Left ventricle myocardium inferior (tissue), 1 donor: ENCODE measurements at regions not wholly inside any gene's neighbourhood (a gene's known extent, or its start where the extent isn't known, plus 50 kb on each side); places are given as distances from the start of the nearest gene placed in this dataset.

Source experiments
- DNase-seq: peaks from one replicate; pipeline ENCODE4 v3.0.0-alpha.2; 2020
- H3K27ac ChIP-seq: fragments of 200-600 bp; replicated peaks from 2 replicates; pipeline ENCODE4 v1.8.0; 2021
- H3K27me3 ChIP-seq: fragments of 200-600 bp; 2 replicates; pipeline ENCODE4 v1.8.0; 2021; ENCODE audit warnings: low read depth
- H3K36me3 ChIP-seq: fragments of 200-600 bp; 2 replicates; pipeline ENCODE4 v1.8.0; 2021
- H3K4me1 ChIP-seq: fragments of 200-600 bp; 2 replicates; pipeline ENCODE4 v1.8.0; 2021
- H3K4me3 ChIP-seq: fragments of 200-600 bp; 2 replicates; pipeline ENCODE4 v1.8.0; 2021; ENCODE audit warnings: mild to moderate bottlenecking, moderate library complexity
- H3K9me3 ChIP-seq: fragments of 200-600 bp; replicated peaks from 2 replicates; pipeline ENCODE4 v1.8.0; 2021
- CTCF ChIP-seq: fragments of 200-600 bp; IDR thresholded peaks from 2 replicates; pipeline ENCODE4 v1.8.0; 2021; ENCODE audit warnings: antibody characterized with exemption, mild to moderate bottlenecking, borderline replicate concordance
- intact Hi-C: fragments of 100-400 bp; cut with micrococcal nuclease; formaldehyde crosslinking; loops from one replicate; pipeline ENCODE4 v1.11.0; 2022
- donor health status: DM: no; HTN: yes; CAD: no; lungs with severe emphysema.

- no peak for TF ChIP-seq CTCF
- no peak for DNase-seq
- intact Hi-C loops, result no loop called here
- Histone ChIP-seq H3K4me3 (no peak overlapping the region), H3K27ac (no peak overlapping the region), H3K36me3 (no peaks in the 10 kb centered on the region), H3K9me3 (no peaks in the 10 kb centered on the region), H3K27me3 (no peaks in the 10 kb centered on the region), H3K4me1 (no peaks in the 10 kb centered on the region)
Measured at GRCh38 chr12:72723732-72724131, 451.6 kb downstream of the TRHDE start.

- TF ChIP-seq CTCF, result no peak
- intact Hi-C loops, result no loop called here
- no peak overlapping the region for H3K27ac ChIP-seq
- H3K9me3 ChIP-seq, result no peaks in the 10 kb centered on the region
- no peaks in the 10 kb centered on the region for H3K36me3 ChIP-seq
- no peak for DNase-seq
- no peaks in the 10 kb centered on the region for H3K4me1 ChIP-seq
- no peaks in the 10 kb centered on the region for H3K27me3 ChIP-seq
- H3K4me3 ChIP-seq, result no peak overlapping the region
Measured at GRCh38 chr12:72729451-72730010, 457.4 kb downstream of the TRHDE start.

GRCh38 chr12:72734581-72734980, 462.4 kb downstream of the TRHDE start:
- no peak overlapping the region for H3K4me3 ChIP-seq
- DNase-seq, result no peak
- peaks cover 4% of the 10 kb centered on the region for H3K9me3 ChIP-seq
- no peak overlapping the region for H3K27ac ChIP-seq
- TF ChIP-seq CTCF, result no peak
- no peaks in the 10 kb centered on the region for H3K4me1 ChIP-seq
- H3K36me3 ChIP-seq, result no peaks in the 10 kb centered on the region
- H3K27me3 ChIP-seq, result no peaks in the 10 kb centered on the region
- intact Hi-C loops, result no loop called here

GRCh38 chr12:72738811-72739210, 466.6 kb downstream of the TRHDE start:
- DNase-seq, result no peak
- no peak for TF ChIP-seq CTCF

GRCh38 chr12:72740064-72740463, 467.9 kb downstream of the TRHDE start:
- intact Hi-C loops, result no loop called here
- peaks cover 28% of the 10 kb centered on the region for H3K9me3 ChIP-seq
- no peak overlapping the region for H3K4me3 ChIP-seq
- H3K36me3 ChIP-seq, result no peaks in the 10 kb centered on the region
- DNase-seq, result no peak
- TF ChIP-seq CTCF, result no peak
- H3K4me1 ChIP-seq, result no peaks in the 10 kb centered on the region
- H3K27ac ChIP-seq, result no peak overlapping the region
- no peaks in the 10 kb centered on the region for H3K27me3 ChIP-seq

More at GRCh38 chr12:72738811-72739210, 466.6 kb downstream of the TRHDE start:
- Histone ChIP-seq H3K4me3 (no peak overlapping the region), H3K27me3 (no peaks in the 10 kb centered on the region), H3K9me3 (peaks cover 28% of the 10 kb centered on the region), H3K4me1 (no peaks in the 10 kb centered on the region), H3K36me3 (no peaks in the 10 kb centered on the region), H3K27ac (no peak overlapping the region)
- intact Hi-C loops, result no loop called here
